ENCODE measurements at regions not wholly inside any gene's neighbourhood (a gene's known extent, or its start where the extent isn't known, plus 50 kb on each side); places are given as distances from the start of the nearest gene placed in this dataset.

- no peak for TF ChIP-seq CTCF (conservative IDR thresholded peaks at IDR 0.05; ENCODE audit: low read depth, low read length)
- no peak for TF ChIP-seq RFX5 (IDR thresholded peaks at IDR 0.05; ENCODE audit: low read depth, low read length)
- TF ChIP-seq POLR2A (IDR thresholded peaks at IDR 0.05; ENCODE audit: low read depth, low read length): no peak
- no peak for TF ChIP-seq MXI1 (IDR thresholded peaks at IDR 0.05; ENCODE audit: borderline replicate concordance, low read depth, low read length)
- no peak for TF ChIP-seq BHLHE40 (IDR thresholded peaks at IDR 0.05; ENCODE audit: low read depth, low read length)
- TF ChIP-seq USF2 (IDR thresholded peaks at IDR 0.05; ENCODE audit: low read depth, low read length): no peak
- TF ChIP-seq MAFK (IDR thresholded peaks at IDR 0.05; ENCODE audit: low read depth, low read length): no peak
Measured at GRCh38 chr4:144449611-144450010, 196.3 kb upstream of the HHIP start.
